Natural killer cell treated with Interleukin-12 subunit alpha and Interleukin-12 subunit beta and Interleukin-15 and Interleukin-18, amount 100 ng/mL, for 72 hours (primary cell): ENCODE measurements at regions not wholly inside any gene's neighbourhood (a gene's known extent, or its start where the extent isn't known, plus 50 kb on each side); places are given as distances from the start of the nearest gene placed in this dataset.

Source experiments
- ATAC-seq, 2 donors: fragments of 150-1000 bp; cut with Tn5 transposase in 1 of 2; sonication (Bioruptor Pico), chemical (Tn5 transposase) in 1 of 2; 2 replicates each; pipeline ENCODE4 v1.10.0; 2021
- DNase-seq: peaks from one replicate; pipeline ENCODE4 v3.0.0; 2022; ENCODE audit warnings: low spot score
- H3K27ac Mint-ChIP-seq, 2 donors: 1 replicate in 1 of 2; 2 replicates in 1 of 2; pipeline ENCODE4 v1.8.0; 2022; ENCODE audit warnings: mixed read lengths in 2 of 2, mild to moderate bottlenecking in 1 of 2, moderate library complexity in 1 of 2
- H3K27me3 Mint-ChIP-seq, 2 donors: 1 replicate in 1 of 2; 2 replicates in 1 of 2; pipeline ENCODE4 v1.8.0; 2022; ENCODE audit warnings: mixed read lengths in 2 of 2
- H3K36me3 Mint-ChIP-seq: one replicate; pipeline ENCODE4 v1.8.0; 2022; ENCODE audit warnings: mixed read lengths
- H3K4me1 Mint-ChIP-seq, 2 donors: 1 replicate in 1 of 2; 2 replicates in 1 of 2; pipeline ENCODE4 v1.8.0; 2022; ENCODE audit warnings: low read depth in 2 of 2, mixed read lengths in 2 of 2, mild to moderate bottlenecking in 1 of 2
- H3K4me3 Mint-ChIP-seq: one replicate; pipeline ENCODE4 v1.8.0; 2022; ENCODE audit warnings: mixed read lengths
- H3K9me3 Mint-ChIP-seq: 2 replicates; pipeline ENCODE4 v1.8.0; 2022; ENCODE audit warnings: mixed read lengths

GRCh38 chr15:53102483-53102882 lies 312.3 kb upstream of the ONECUT1 start:
- H3K36me3 Mint-ChIP-seq = no peaks in the 10 kb centered on the region
- H3K27ac Mint-ChIP-seq = no peak overlapping the region
- no peaks in the 10 kb centered on the region for H3K27me3 Mint-ChIP-seq
- DNase-seq (no peak), ATAC-seq (no peak)
- no peak overlapping the region for H3K4me3 Mint-ChIP-seq
- H3K9me3 Mint-ChIP-seq = no peaks in the 10 kb centered on the region
- no peaks in the 10 kb centered on the region for H3K4me1 Mint-ChIP-seq

GRCh38 chr15:53080484-53080883 lies 290.3 kb upstream of the ONECUT1 start:
- H3K4me1 Mint-ChIP-seq = no peaks in the 10 kb centered on the region
- no peak overlapping the region for H3K27ac Mint-ChIP-seq
- H3K36me3 Mint-ChIP-seq = no peaks in the 10 kb centered on the region
- H3K9me3 Mint-ChIP-seq = peaks cover 14% of the 10 kb centered on the region
- ATAC-seq (no peak), DNase-seq (no peak)
- no peaks in the 10 kb centered on the region for H3K27me3 Mint-ChIP-seq
- H3K4me3 Mint-ChIP-seq = no peak overlapping the region

GRCh38 chr15:53074221-53074620 lies 284.1 kb upstream of the ONECUT1 start:
- Mint-ChIP-seq H3K4me3 (no peak overlapping the region), H3K27me3 (no peaks in the 10 kb centered on the region), H3K4me1 (no peaks in the 10 kb centered on the region), H3K27ac (no peak overlapping the region), H3K36me3 (no peaks in the 10 kb centered on the region), H3K9me3 (peaks cover 17% of the 10 kb centered on the region)
- no peak for DNase-seq
- ATAC-seq = no peak

- H3K9me3 Mint-ChIP-seq = peaks cover 11% of the 10 kb centered on the region
- H3K4me3 Mint-ChIP-seq = no peak overlapping the region
- ATAC-seq (no peak), DNase-seq (no peak)
- H3K27me3 Mint-ChIP-seq = no peaks in the 10 kb centered on the region
- no peaks in the 10 kb centered on the region for H3K4me1 Mint-ChIP-seq
- H3K27ac Mint-ChIP-seq = no peak overlapping the region
- H3K36me3 Mint-ChIP-seq = no peaks in the 10 kb centered on the region
These were observed 281.9 kb upstream of the ONECUT1 start for GRCh38 chr15:53072077-53072476.

- H3K9me3 Mint-ChIP-seq = peaks cover 6% of the 10 kb centered on the region
- DNase-seq (no peak), ATAC-seq (no peak)
- no peak overlapping the region for H3K4me3 Mint-ChIP-seq
- H3K27ac Mint-ChIP-seq = no peak overlapping the region
- H3K27me3 Mint-ChIP-seq = no peaks in the 10 kb centered on the region
- no peaks in the 10 kb centered on the region for H3K36me3 Mint-ChIP-seq
- no peaks in the 10 kb centered on the region for H3K4me1 Mint-ChIP-seq
These were observed 278.5 kb upstream of the ONECUT1 start for GRCh38 chr15:53068636-53069035.

- no peaks in the 10 kb centered on the region for H3K27me3 Mint-ChIP-seq
- no peak for ATAC-seq
- DNase-seq = no peak
These were observed 269.3 kb upstream of the ONECUT1 start for GRCh38 chr15:53059273-53060043.

GRCh38 chr15:53046153-53046790 lies 256.1 kb upstream of the ONECUT1 start:
- no peak overlapping the region for H3K27ac Mint-ChIP-seq
- H3K4me1 Mint-ChIP-seq = no peaks in the 10 kb centered on the region
- no peak for ATAC-seq
- H3K4me3 Mint-ChIP-seq = no peak overlapping the region
- DNase-seq = no peak
- peaks cover 5% of the 10 kb centered on the region for H3K36me3 Mint-ChIP-seq
- peaks cover 27% of the 10 kb centered on the region for H3K9me3 Mint-ChIP-seq
- H3K27me3 Mint-ChIP-seq = no peaks in the 10 kb centered on the region

More at GRCh38 chr15:53059273-53060043, 269.3 kb upstream of the ONECUT1 start:
- Mint-ChIP-seq H3K27ac (no peak overlapping the region), H3K9me3 (peaks cover 12% of the 10 kb centered on the region), H3K36me3 (no peaks in the 10 kb centered on the region), H3K4me3 (no peak overlapping the region), H3K4me1 (no peaks in the 10 kb centered on the region)

- no peak overlapping the region for H3K4me3 Mint-ChIP-seq
- no peak overlapping the region for H3K27ac Mint-ChIP-seq
- H3K9me3 Mint-ChIP-seq = peaks cover 9% of the 10 kb centered on the region
- DNase-seq (no peak), ATAC-seq (no peak)
- peaks cover 0 to 4% of the 10 kb centered on the region in 2 donors for H3K27me3 Mint-ChIP-seq
- H3K4me1 Mint-ChIP-seq = no peaks in the 10 kb centered on the region
- no peaks in the 10 kb centered on the region for H3K36me3 Mint-ChIP-seq
These were observed 248.5 kb upstream of the ONECUT1 start for GRCh38 chr15:53038655-53038941.

GRCh38 chr15:53037904-53038654 lies 247.9 kb upstream of the ONECUT1 start:
- no peaks in the 10 kb centered on the region for H3K36me3 Mint-ChIP-seq
- peaks cover 4% of the 10 kb centered on the region for H3K9me3 Mint-ChIP-seq
- no peaks in the 10 kb centered on the region for H3K4me1 Mint-ChIP-seq
- H3K27me3 Mint-ChIP-seq = peaks cover 0 to 4% of the 10 kb centered on the region in 2 donors
- no peak overlapping the region for H3K4me3 Mint-ChIP-seq
- no peak overlapping the region for H3K27ac Mint-ChIP-seq
- ATAC-seq (no peak), DNase-seq (no peak)

- H3K9me3 Mint-ChIP-seq = peaks cover 3% of the 10 kb centered on the region
- peaks cover 0 to 4% of the 10 kb centered on the region in 2 donors for H3K27me3 Mint-ChIP-seq
- H3K4me1 Mint-ChIP-seq = no peaks in the 10 kb centered on the region
- ATAC-seq (no peak), DNase-seq (no peak)
- H3K4me3 Mint-ChIP-seq = no peak overlapping the region
- H3K36me3 Mint-ChIP-seq = no peaks in the 10 kb centered on the region
- no peak overlapping the region for H3K27ac Mint-ChIP-seq
These were observed 246.5 kb upstream of the ONECUT1 start for GRCh38 chr15:53036641-53037040.

GRCh38 chr15:53034767-53035245 lies 244.7 kb upstream of the ONECUT1 start:
- H3K36me3 Mint-ChIP-seq = no peaks in the 10 kb centered on the region
- H3K9me3 Mint-ChIP-seq = peaks cover 6% of the 10 kb centered on the region

GRCh38 chr15:53033709-53034108 lies 243.6 kb upstream of the ONECUT1 start:
- Mint-ChIP-seq H3K4me1 (no peaks in the 10 kb centered on the region), H3K9me3 (peaks cover 6% of the 10 kb centered on the region), H3K36me3 (peaks cover 1% of the 10 kb centered on the region), H3K27me3 (peaks cover 0 to 4% of the 10 kb centered on the region in 2 donors), H3K4me3 (no peak overlapping the region), H3K27ac (no peak overlapping the region)
- DNase-seq (no peak), ATAC-seq (no peak)

More at GRCh38 chr15:53034767-53035245, 244.7 kb upstream of the ONECUT1 start:
- H3K4me3 Mint-ChIP-seq = no peak overlapping the region
- no peak for ATAC-seq
- H3K4me1 Mint-ChIP-seq = no peaks in the 10 kb centered on the region
- DNase-seq = no peak
- peaks cover 0 to 4% of the 10 kb centered on the region in 2 donors for H3K27me3 Mint-ChIP-seq
- no peak overlapping the region for H3K27ac Mint-ChIP-seq

- Mint-ChIP-seq H3K4me3 (no peak overlapping the region), H3K27me3 (no peaks in the 10 kb centered on the region), H3K27ac (no peak overlapping the region), H3K36me3 (peaks cover 4% of the 10 kb centered on the region), H3K4me1 (no peaks in the 10 kb centered on the region), H3K9me3 (peaks cover 13% of the 10 kb centered on the region)
- DNase-seq (no peak), ATAC-seq (no peak)
These were observed 241.3 kb upstream of the ONECUT1 start for GRCh38 chr15:53031469-53031868.

- DNase-seq = no peak
- H3K4me3 Mint-ChIP-seq = no peak overlapping the region
These were observed 232.7 kb upstream of the ONECUT1 start for GRCh38 chr15:53022788-53023187.

More at GRCh38 chr15:53022788-53023187, 232.7 kb upstream of the ONECUT1 start:
- H3K9me3 Mint-ChIP-seq = peaks cover 12% of the 10 kb centered on the region
- no peak for ATAC-seq
- no peaks in the 10 kb centered on the region for H3K27me3 Mint-ChIP-seq
- H3K36me3 Mint-ChIP-seq = peaks cover 4% of the 10 kb centered on the region
- H3K4me1 Mint-ChIP-seq = no peaks in the 10 kb centered on the region
- H3K27ac Mint-ChIP-seq = no peak overlapping the region
